ENCODE measurements at regions not wholly inside any gene's neighbourhood (a gene's known extent, or its start where the extent isn't known, plus 50 kb on each side); places are given as distances from the start of the nearest gene placed in this dataset.
"Not testable (repeated sequence)": the region's sequence is repeated elsewhere in the genome, so short reads cannot be mapped to it uniquely, and the experiment has no call there.

- no peak for DNase-seq
Observed at GRCh38 chr20:26214991-26215390, 518.3 kb upstream of the ZNF337 start.

DNA sequence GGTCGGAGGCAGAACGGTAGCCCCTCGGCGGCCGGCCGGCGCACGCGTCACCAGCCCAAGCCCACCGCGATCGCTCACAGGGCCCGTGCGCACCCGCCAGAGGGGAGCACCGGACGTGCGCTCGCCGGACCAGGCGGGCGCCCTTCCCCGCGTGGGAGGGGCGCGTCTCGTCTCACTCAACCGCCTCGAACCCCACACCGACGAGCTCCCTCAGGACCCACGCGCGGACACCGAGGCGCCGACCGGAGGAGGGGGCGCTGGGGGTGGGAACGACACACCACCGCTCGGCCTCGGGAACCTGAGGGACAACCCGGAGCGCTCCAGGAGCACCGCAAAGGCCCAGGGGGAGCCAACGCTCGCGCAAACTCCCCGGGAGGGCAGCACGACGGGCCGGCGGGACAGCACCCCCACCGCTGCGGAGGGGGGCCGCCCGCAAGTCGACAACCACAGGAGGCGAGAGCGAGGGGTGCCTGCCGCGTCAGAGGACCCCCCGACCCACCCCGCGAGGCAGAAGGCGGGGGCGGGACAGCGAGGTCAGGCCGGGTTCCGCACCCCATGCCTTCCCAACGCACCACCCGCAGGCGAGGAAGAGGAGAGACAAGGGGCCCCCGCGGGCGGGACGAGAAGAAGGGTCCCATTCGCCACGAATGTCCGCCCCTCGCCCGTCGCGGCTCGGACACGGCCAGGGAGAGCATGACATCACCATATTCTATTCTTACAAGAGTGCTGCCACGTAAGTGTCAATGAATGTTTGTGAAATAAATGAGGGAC is 512.7 kb upstream of the ZNF337 start:
- DNase-seq = no peak

DNA sequence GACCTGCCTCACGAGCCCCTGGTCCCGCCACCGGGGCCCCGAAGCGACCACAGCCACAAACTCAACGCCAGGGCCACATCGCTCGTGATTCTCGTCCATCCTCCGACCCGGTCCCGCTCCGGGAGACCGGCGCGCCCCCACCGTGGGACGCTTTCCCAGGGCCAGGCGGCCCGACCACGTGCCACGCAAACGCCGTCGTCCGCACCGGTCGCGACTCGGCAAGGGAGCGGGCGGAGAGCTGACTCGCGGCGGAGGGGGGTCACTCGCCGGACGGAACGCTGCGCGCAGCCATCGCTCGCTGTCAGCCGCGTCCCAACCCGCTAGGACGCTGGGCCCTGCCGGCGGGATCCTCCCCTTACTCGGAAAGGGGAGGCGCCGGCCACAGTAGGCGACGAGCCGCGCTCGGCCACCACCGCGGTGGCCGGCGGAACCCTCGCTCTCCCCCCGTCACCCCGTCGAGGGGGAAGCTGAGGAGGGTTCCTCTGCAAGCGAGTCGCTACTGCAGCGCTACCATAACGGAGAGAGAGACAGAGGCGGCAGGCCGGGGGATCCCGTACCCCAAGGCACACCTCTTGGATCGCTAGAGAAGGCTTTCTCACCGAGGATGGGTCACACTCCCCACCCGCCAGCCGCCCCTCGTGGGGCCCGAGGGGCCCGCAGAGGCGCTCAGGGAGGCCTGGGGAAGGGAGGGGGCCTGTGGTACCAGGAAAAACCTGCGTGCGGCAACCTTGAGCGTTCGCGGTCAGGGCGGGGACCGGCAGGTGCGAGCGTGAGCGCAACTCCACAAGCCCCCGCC is 511.8 kb upstream of the ZNF337 start:
- DNase-seq = no peak

GRCh38 chr20:26207967-26208295 is 511.3 kb upstream of the ZNF337 start:
- not testable (repeated sequence) for DNase-seq

DNA sequence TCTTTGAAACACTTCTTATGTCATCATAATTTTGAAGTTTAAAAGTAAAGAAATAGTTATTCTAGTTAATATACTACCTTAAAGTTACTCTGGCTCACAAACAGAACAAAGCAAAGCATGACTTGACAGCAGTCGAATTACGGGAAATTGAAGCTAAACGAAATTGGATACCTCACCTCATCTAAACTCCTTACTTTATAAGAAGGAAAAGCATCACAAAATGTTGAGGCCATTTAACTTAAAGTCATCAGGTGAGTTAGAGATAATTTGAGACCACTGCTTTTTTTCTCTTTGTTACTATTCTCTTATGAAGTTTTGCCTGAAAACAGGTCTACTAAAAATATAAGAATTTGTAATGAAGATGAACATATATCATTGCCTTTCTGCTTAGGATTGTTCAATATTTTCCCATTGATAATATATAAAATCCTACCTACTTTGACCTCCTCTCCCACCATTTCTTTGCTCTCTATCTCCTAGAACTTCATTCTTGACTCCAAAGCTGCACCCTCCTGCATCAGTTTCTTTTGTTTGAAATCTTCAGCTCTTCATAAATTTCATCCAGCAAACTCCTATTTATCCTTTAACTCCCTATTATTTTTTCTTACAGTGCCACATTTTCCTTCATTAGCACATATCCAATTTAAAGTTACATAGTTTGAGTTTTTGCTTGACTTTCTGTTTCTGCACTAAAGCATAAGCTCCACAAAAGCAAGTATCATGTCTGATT is 510.7 kb upstream of the ZNF337 start:
- DNase-seq = no peak

DNA sequence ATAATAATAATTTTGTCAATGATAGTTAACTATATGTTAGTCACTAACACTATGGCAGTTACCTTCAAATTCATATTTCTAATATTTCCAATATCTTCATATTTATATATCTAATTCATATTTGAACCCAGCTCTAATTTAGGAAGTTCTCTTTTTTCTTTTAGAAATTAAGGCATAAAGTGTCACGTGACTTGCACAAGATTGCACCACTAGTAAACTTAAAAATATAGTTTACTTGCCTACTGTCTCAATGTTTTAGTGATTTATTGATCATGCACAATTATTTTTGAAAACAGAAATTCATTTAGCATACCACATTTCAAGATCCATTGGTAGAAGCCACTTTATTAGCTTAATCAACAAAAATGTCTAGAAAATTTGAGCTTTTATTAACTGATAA is 508.7 kb upstream of the ZNF337 start:
- no peak for DNase-seq

- DNase-seq = not testable (repeated sequence)
Observed at GRCh38 chr20:26201026-26201425, 504.4 kb upstream of the ZNF337 start.

GRCh38 chr20:26187329-26187728 is 490.7 kb upstream of the ZNF337 start:
- DNase-seq = not testable (repeated sequence)

DNA sequence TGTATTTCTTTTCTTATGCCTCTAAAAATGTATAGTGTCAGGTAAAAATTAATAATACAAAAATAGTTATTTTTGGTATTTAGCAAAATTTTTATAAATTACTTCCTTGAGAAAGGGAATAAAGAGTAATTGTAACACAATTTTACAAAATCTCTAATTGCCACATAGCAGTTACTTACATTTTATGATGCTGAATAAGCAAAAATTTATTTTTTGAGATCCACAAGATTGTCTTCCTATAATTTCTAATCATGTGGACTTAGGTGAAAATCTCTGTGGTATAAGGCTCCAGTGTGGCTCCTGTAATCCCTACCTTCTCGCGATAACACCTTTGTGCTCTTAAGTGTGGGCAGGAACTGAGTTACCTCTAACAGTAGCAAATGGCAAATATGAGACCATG is 487.1 kb upstream of the ZNF337 start:
- DNase-seq = not testable (repeated sequence)

GRCh38 chr20:26181364-26181763 is 484.7 kb upstream of the ZNF337 start:
- DNase-seq = not testable (repeated sequence)

GRCh38 chr20:26171875-26172274 is 475.2 kb upstream of the ZNF337 start:
- not testable (repeated sequence) for DNase-seq

DNA sequence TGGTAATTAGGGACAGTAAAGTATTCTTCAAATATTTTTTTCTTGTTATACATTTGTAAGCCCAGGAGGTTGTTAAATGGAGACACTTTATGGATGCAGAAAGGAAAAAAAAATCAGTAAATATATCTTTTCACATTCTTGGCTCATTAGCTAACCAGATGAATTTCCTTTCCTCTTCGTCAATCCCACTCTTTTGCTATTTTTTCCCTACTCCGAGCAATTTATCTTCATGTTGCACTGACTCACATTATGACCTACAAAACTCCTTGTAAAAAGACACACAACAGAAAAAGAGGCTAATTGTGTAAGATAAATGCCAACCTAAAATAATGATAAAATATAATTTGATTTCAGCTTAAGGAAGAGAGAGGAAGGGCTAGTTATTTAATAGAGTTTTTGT is 472.9 kb upstream of the ZNF337 start:
- no peak for DNase-seq

GRCh38 chr20:26167499-26167898 is 470.8 kb upstream of the ZNF337 start:
- no peak for DNase-seq

DNA sequence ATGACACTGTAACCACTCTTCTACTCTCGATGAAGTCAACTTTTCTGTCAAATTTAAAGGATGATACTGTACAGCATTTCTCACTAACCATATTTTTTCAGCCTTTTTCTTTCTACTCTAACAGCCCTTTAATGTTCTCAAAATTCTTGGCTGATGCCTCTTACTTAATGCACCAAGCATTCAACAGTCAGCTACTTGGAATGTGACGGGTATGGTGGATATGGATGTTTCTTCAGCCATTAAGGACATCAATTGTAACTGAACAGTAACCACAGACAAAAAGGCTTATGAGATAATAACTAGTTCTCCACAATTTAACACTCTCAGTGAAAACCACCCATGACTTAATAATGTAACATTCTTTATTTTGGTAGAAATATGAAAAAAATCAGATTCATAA is 467.2 kb upstream of the ZNF337 start:
- DNase-seq = no peak

GRCh38 chr20:26163151-26163550 is 466.5 kb upstream of the ZNF337 start:
- not testable (repeated sequence) for DNase-seq

DNA sequence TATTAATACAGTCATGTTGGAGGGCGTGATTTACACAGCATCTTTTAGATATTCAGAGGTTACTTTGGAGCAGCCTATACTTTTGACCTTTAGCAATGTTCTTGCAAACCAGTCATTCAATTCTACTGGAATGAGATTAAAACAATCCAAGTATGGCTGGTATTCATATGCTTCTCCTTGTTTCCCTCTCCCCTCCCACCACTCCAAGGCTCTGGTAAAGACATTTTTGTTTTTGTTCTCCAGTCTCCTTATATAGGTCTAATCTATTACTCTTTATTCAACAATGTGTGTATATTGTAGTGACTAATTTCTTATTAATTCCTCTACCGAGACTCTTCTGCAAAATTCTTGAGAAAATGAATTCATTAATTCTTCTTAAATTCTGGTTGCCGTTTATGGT is 465.1 kb upstream of the ZNF337 start:
- DNase-seq = not testable (repeated sequence)

DNA sequence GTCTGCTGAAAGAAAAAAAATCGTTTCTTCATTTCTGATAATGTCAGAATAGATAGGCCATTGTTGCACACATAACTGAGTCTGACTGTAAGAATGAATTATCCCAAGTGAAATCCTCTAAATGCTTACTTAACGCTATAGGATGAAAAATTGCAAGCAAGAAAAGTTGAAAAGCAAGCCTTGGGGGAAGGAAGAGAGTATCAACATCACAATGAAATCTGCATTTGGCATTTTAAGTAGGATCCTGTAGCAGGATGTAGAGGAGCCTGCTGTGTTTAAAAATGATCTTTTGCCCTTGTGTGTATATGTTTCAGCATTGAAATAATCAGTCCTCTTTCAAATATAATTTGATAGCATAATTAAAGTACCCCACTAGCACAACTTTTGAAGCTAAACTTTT is 464.3 kb upstream of the ZNF337 start:
- not testable (repeated sequence) for DNase-seq

DNA sequence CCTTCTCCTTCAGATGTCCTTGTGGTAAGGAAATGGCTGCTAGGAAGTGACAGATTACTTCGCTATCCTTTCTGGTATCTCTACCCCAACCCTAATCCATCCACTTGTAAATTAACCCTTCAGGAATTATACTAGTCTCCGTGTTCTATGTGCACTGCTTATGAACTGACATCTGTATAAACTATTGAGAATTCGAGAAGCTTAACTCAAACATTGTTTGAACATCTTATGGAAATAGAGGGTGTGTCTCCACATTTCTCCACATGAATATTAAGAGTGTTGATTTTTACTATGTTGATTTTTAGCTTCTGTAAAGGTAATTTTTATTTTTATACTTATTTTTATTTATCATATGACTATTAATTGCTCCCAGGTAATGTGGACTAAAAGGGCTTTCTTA is 457.6 kb upstream of the ZNF337 start:
- DNase-seq = no peak

- peak; percentile 22 for DNase-seq
Observed at GRCh38 chr20:26135325-26136110, 438.9 kb upstream of the ZNF337 start.

GRCh38 chr20:26134606-26135005 is 438.0 kb upstream of the ZNF337 start:
- no peak for DNase-seq

- DNase-seq = not testable (repeated sequence)
Observed at GRCh38 chr20:26133794-26134193, 437.1 kb upstream of the ZNF337 start.

- not testable (repeated sequence) for DNase-seq
Observed at GRCh38 chr20:26120920-26121319, 424.3 kb upstream of the ZNF337 start.

DNA sequence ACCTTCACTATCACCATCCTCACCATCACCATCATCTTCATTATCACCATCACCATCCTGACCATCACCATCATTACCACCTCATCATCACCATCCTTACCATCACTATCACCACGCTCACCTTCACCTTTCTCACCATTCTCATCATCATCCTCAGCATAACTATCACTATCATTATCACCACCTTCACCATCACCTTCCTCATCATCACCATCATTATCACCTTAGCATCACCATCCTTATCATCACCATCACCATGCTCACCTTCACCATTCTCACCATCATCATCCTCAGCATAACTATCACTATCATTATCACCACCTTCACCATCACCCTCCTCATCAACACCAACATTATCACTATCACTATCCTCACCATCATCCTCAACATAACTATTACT is 397.8 kb upstream of the ZNF337 start:
- DNase-seq = not testable (repeated sequence)

Data from NCI-H2171 (cell line).